HL-60 (cell line): ENCODE measurements at regions not wholly inside any gene's neighbourhood (a gene's known extent, or its start where the extent isn't known, plus 50 kb on each side); places are given as distances from the start of the nearest gene placed in this dataset.

ENCODE experiments used
- DNase-seq, 2 experiments: peaks; one replicate each; pipeline ENCODE4 v3.0.0-alpha.2; 2010 to 2020; ENCODE audit warnings: low read depth in 1 of 2, low spot score in 1 of 2
- H3K27ac ChIP-seq: fragments of 250-450 bp; sonication (Bioruptor Pico); replicated peaks from 2 replicates; pipeline ENCODE4 v1.5.1; 2020; ENCODE audit warnings: mild to moderate bottlenecking, moderate library complexity
- H3K27me3 ChIP-seq: fragments of 250-450 bp; sonication (Bioruptor Pico); 2 replicates; pipeline ENCODE4 v1.5.1; 2021; ENCODE audit warnings: mild to moderate bottlenecking, moderate library complexity; ENCODE audit not compliant: insufficient read depth, poor library complexity, severe bottlenecking
- H3K4me3 ChIP-seq: replicated peaks from 2 replicates; pipeline ENCODE4 v1.5.1; 2011; ENCODE audit warnings: mild to moderate bottlenecking, control low read depth, low read length; ENCODE audit not compliant: insufficient read depth
- GABPA ChIP-seq: IDR thresholded peaks from 2 replicates; pipeline ENCODE4 v1.6.1; 2012; ENCODE audit warnings: low read depth
- POLR2AphosphoS5 ChIP-seq: IDR thresholded peaks from 2 replicates; pipeline ENCODE4 v1.6.1; 2012; ENCODE audit warnings: low read depth
- SPI1 ChIP-seq: IDR thresholded peaks from 2 replicates; pipeline ENCODE4 v1.6.1; 2012; ENCODE audit warnings: low read depth, mild to moderate bottlenecking, borderline replicate concordance
- TF ChIP-seq, protein P1 (sequence below): IDR thresholded peaks from one replicate; pipeline ENCODE4 v1.5.1; 2011; ENCODE audit warnings: low read length, control low read depth, inconsistent platforms; ENCODE audit not compliant: insufficient read depth
- TF ChIP-seq, protein P2 (sequence below): IDR thresholded peaks from 2 replicates; pipeline ENCODE4 v1.6.1; 2012; ENCODE audit warnings: low read depth; ENCODE audit not compliant: insufficient replicate concordance

DNA sequence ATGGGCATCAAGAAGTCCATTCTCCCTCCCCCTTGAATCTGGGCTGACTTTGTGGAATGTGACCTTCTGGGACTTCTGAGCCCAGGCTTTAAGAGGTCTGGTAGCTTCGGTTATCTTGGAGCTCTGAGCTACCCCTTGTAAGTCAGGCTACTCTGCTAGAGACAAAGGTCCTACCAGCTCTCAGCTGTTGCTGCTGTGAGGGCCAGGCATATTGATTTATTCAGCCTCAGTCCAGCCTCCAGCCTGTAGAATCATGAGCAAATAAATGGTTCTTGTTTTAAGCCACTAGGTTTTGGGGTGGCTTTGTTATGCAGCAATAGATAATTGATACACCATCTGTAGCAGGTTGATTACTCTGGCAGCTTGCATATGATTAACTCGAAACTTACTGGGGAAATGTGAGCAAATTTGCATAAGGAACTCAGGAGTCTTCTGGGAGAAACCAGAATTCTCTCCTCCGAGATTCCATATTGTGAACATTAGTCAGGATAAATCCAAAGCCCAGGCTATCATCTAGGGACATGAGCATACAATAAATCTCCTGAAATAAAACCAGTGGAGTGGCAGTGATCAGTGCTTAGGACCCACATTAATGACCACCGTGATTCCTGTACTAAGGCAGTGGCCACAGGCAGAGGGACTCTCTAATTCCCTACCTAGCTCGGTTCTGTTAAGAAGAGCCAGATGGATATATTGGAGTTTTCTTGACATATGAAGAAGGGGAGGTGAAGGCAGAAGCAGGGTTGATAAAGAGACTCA is 336.1 kb downstream of the CDC5L start:
- Histone ChIP-seq H3K27ac (no peak overlapping the region), H3K27me3 (peaks cover 4% of the 10 kb centered on the region), H3K4me3 (no peak overlapping the region)
- no peak for DNase-seq
- TF ChIP-seq SPI1 = no peak
- no peak for TF ChIP-seq POLR2AphosphoS5

DNA sequence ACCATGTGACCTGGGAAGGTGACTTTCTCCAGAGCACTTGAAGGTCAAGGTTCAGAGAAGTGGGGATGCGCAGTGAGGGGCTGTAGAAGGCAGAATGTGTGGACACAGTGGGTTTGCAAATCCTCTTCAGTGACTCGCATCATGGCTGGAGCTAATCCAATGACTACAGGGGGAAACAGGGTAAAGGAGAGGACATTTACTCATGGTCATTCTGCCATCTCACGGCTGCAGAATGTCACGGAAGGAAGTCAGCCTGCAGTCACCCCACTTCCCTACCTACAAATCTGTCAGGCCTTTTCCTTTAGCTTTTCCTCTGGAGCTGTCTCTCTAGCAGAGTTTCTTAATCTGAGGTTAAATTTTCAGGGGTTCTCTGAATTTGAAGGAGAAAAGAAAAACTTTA is 337.6 kb downstream of the CDC5L start:
- Histone ChIP-seq H3K27me3 (peaks cover 4% of the 10 kb centered on the region), H3K27ac (no peak overlapping the region), H3K4me3 (no peak overlapping the region)
- TF ChIP-seq, protein P1, sequence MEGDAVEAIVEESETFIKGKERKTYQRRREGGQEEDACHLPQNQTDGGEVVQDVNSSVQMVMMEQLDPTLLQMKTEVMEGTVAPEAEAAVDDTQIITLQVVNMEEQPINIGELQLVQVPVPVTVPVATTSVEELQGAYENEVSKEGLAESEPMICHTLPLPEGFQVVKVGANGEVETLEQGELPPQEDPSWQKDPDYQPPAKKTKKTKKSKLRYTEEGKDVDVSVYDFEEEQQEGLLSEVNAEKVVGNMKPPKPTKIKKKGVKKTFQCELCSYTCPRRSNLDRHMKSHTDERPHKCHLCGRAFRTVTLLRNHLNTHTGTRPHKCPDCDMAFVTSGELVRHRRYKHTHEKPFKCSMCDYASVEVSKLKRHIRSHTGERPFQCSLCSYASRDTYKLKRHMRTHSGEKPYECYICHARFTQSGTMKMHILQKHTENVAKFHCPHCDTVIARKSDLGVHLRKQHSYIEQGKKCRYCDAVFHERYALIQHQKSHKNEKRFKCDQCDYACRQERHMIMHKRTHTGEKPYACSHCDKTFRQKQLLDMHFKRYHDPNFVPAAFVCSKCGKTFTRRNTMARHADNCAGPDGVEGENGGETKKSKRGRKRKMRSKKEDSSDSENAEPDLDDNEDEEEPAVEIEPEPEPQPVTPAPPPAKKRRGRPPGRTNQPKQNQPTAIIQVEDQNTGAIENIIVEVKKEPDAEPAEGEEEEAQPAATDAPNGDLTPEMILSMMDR = no peak
- TF ChIP-seq POLR2AphosphoS5 (no peak), SPI1 (no peak), GABPA (no peak)
- TF ChIP-seq, protein P2, sequence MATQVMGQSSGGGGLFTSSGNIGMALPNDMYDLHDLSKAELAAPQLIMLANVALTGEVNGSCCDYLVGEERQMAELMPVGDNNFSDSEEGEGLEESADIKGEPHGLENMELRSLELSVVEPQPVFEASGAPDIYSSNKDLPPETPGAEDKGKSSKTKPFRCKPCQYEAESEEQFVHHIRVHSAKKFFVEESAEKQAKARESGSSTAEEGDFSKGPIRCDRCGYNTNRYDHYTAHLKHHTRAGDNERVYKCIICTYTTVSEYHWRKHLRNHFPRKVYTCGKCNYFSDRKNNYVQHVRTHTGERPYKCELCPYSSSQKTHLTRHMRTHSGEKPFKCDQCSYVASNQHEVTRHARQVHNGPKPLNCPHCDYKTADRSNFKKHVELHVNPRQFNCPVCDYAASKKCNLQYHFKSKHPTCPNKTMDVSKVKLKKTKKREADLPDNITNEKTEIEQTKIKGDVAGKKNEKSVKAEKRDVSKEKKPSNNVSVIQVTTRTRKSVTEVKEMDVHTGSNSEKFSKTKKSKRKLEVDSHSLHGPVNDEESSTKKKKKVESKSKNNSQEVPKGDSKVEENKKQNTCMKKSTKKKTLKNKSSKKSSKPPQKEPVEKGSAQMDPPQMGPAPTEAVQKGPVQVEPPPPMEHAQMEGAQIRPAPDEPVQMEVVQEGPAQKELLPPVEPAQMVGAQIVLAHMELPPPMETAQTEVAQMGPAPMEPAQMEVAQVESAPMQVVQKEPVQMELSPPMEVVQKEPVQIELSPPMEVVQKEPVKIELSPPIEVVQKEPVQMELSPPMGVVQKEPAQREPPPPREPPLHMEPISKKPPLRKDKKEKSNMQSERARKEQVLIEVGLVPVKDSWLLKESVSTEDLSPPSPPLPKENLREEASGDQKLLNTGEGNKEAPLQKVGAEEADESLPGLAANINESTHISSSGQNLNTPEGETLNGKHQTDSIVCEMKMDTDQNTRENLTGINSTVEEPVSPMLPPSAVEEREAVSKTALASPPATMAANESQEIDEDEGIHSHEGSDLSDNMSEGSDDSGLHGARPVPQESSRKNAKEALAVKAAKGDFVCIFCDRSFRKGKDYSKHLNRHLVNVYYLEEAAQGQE = no peak
- no peak for DNase-seq

GRCh38 chr6:44727651-44728630 is 340.4 kb downstream of the CDC5L start:
- Histone ChIP-seq H3K4me3 (no peak overlapping the region), H3K27ac (no peak overlapping the region)
- no peak for DNase-seq

More at GRCh38 chr6:44727651-44728630, 340.4 kb downstream of the CDC5L start:
- no peaks in the 10 kb centered on the region for H3K27me3 ChIP-seq
- TF ChIP-seq SPI1 (no peak), GABPA (no peak), POLR2AphosphoS5 (no peak)
- TF ChIP-seq, protein P1 = no peak
- TF ChIP-seq, protein P2 = no peak
